Common myeloid progenitor, CD34-positive (primary cell): ENCODE measurements at regions not wholly inside any gene's neighbourhood (a gene's known extent, or its start where the extent isn't known, plus 50 kb on each side); places are given as distances from the start of the nearest gene placed in this dataset.

Source experiments
- CTCF ChIA-PET: fragments of 350-600 bp; sonication (Branson Sonifier 250); formaldehyde crosslinking; loops from one replicate; lab custom pipeline; 2021; ENCODE audit warnings: antibody characterized with exemption; lab: Charles Lee
- POLR2A ChIA-PET: fragments of 350-600 bp; sonication (Branson Sonifier 250); formaldehyde crosslinking; loops from one replicate; lab custom pipeline; 2021; ENCODE audit warnings: antibody characterized with exemption; lab: Charles Lee
- DNase-seq, 3 donors: peaks; one replicate each; pipeline versions ENCODE4 v3.0.0 to v3.0.0-alpha.2; 2013
- H3K27ac ChIP-seq, 2 experiments: 1 replicate in 1 of 2; 2 replicates in 1 of 2; pipeline ENCODE4 v1.7.0; 2013; ENCODE audit warnings: inconsistent platforms in 2 of 2, low read length in 2 of 2, mild to moderate bottlenecking in 2 of 2, low read depth in 1 of 2, moderate library complexity in 1 of 2; ENCODE audit not compliant: severe bottlenecking in 2 of 2, insufficient read depth in 1 of 2, poor library complexity in 1 of 2
- H3K27me3 ChIP-seq, 5 experiments: replicated peaks in 2 of 5; 1 replicate in 3 of 5; 2 replicates in 2 of 5; pipeline versions ENCODE4 v1.6.1 to v1.7.0; 2013; ENCODE audit warnings: low read length in 4 of 5, mild to moderate bottlenecking in 2 of 5, moderate library complexity in 2 of 5, inconsistent platforms in 1 of 5; ENCODE audit not compliant: insufficient read depth in 5 of 5, control insufficient read depth in 4 of 5
- H3K36me3 ChIP-seq, 4 experiments: 1 replicate in 2 of 4; 2 replicates in 2 of 4; pipeline versions ENCODE4 v1.6.1 to v1.7.0; 2013; ENCODE audit warnings: low read length in 3 of 4, control low read depth in 1 of 4, mild to moderate bottlenecking in 1 of 4; ENCODE audit not compliant: control insufficient read depth in 4 of 4, insufficient read depth in 4 of 4
- H3K4me1 ChIP-seq, 4 experiments: 1 replicate in 3 of 4; 2 replicates in 1 of 4; pipeline versions ENCODE4 v1.6.1 to v1.7.1; 2013; ENCODE audit warnings: low read length in 3 of 4, mild to moderate bottlenecking in 3 of 4, control low read depth in 1 of 4, inconsistent platforms in 1 of 4, moderate library complexity in 1 of 4; ENCODE audit not compliant: control insufficient read depth in 4 of 4, insufficient read depth in 4 of 4; ENCODE audit errors: control extremely low read depth in 1 of 4
- H3K4me3 ChIP-seq, 7 experiments: 1 replicate in 4 of 7; 2 replicates in 3 of 7; pipeline versions ENCODE4 v1.5.1 to v1.7.0; 2013; ENCODE audit warnings: mild to moderate bottlenecking in 7 of 7, low read length in 6 of 7, moderate library complexity in 6 of 7, inconsistent platforms in 2 of 7, low read depth in 2 of 7, control low read depth in 1 of 7; ENCODE audit not compliant: insufficient read depth in 4 of 7, control insufficient read depth in 1 of 7; ENCODE audit errors: extremely low read depth in 1 of 7
- H3K9me3 ChIP-seq, 5 experiments: 1 replicate in 4 of 5; 2 replicates in 1 of 5; pipeline versions ENCODE4 v1.6.1 to v1.7.1; 2013; ENCODE audit warnings: low read length in 4 of 5, mild to moderate bottlenecking in 2 of 5, inconsistent platforms in 1 of 5, low read depth in 1 of 5, moderate library complexity in 1 of 5; ENCODE audit not compliant: control insufficient read depth in 4 of 5, insufficient read depth in 2 of 5; ENCODE audit errors: control extremely low read depth in 1 of 5
- WGBS: methylation state at CpG from one replicate; pipeline ENCODE4 v1.1.5; 2013; ENCODE audit not compliant: insufficient coverage; 5-methylcytosine and 5-hydroxymethylcytosine counted together

- peak overlapping the region in 1 of 7 experiments; percentile 43 for H3K4me3 ChIP-seq
- H3K27ac ChIP-seq, result no peak overlapping the region
- ChIA-PET POLR2A (interaction anchor here (0.7 kb wide), 1 partner anchor 160 kb away, joined by 5 read pairs; no protein-coding TSS in a partner anchor), CTCF (interaction anchor here (0.8 to 1.5 kb wide), 3 partner anchors 11 to 203 kb away, joined by 4 read pairs; no protein-coding TSS in a partner anchor)
- H3K36me3 ChIP-seq, result no peaks in the 10 kb centered on the region
- H3K9me3 ChIP-seq, result no peaks in the 10 kb centered on the region
- peak in 2 of 3 donors; percentile 47 to 63 for DNase-seq
- peaks cover 7 to 28% (median 22%) of the 10 kb centered on the region in 4 experiments for H3K4me1 ChIP-seq
- no peaks in the 10 kb centered on the region for H3K27me3 ChIP-seq
- 6% methylated on average over 3 of the region's 4 CpGs for WGBS
These were observed 55.9 kb upstream of the PTGFRN start for GRCh38 chr1:116853680-116854402.

DNA sequence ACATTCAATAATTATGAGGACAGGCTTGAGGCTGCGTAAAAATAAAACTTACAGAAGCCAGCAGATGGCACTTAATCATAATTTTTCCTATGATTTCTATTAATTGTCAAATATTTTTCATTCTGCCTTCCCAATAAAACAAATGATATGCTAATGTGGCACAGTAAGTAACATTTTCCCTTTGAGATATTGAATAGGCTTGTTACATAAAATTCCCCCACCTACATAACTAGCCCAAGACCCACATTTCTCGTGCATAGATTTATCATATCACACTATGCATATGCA, 55.4 kb upstream of the PTGFRN start:
- Histone ChIP-seq H3K27ac (no peak overlapping the region), H3K4me1 (peaks cover 7 to 28% (median 22%) of the 10 kb centered on the region in 4 experiments), H3K9me3 (no peaks in the 10 kb centered on the region), H3K4me3 (no peak overlapping the region), H3K36me3 (no peaks in the 10 kb centered on the region), H3K27me3 (no peaks in the 10 kb centered on the region)
- POLR2A ChIA-PET, result no interaction called here
- no peak for DNase-seq
- CTCF ChIA-PET, result interaction anchor here (0.8 kb wide), 1 partner anchor 117 kb away, joined by 3 read pairs; no protein-coding TSS in a partner anchor
- WGBS, result no CpG with 5 or more reads among the region's 2 CpGs

GRCh38 chr1:116854716-116855115, 55.0 kb upstream of the PTGFRN start:
- no peaks in the 10 kb centered on the region for H3K36me3 ChIP-seq
- WGBS, result 43% methylated on average over 3 of the region's 3 CpGs
- no peak overlapping the region for H3K4me3 ChIP-seq
- H3K27me3 ChIP-seq, result no peaks in the 10 kb centered on the region
- no peak for DNase-seq
- no peak overlapping the region for H3K27ac ChIP-seq
- CTCF ChIA-PET, result interaction anchor here (0.8 kb wide), 1 partner anchor 117 kb away, joined by 3 read pairs; no protein-coding TSS in a partner anchor
- H3K4me1 ChIP-seq, result peaks cover 7 to 28% (median 22%) of the 10 kb centered on the region in 4 experiments
- H3K9me3 ChIP-seq, result no peaks in the 10 kb centered on the region
- POLR2A ChIA-PET, result no interaction called here

- CTCF ChIA-PET, result interaction anchor here (0.8 to 1.4 kb wide), 3 partner anchors 18 to 199 kb away, joined by 3 to 8 read pairs (median 4); no protein-coding TSS in a partner anchor
- POLR2A ChIA-PET, result no interaction called here
- DNase-seq, result peak in 2 of 3 donors; percentile 47 to 61
- H3K4me3 ChIP-seq, result no peak overlapping the region
- no peaks in the 10 kb centered on the region for H3K9me3 ChIP-seq
- H3K27ac ChIP-seq, result no peak overlapping the region
- no peaks in the 10 kb centered on the region for H3K36me3 ChIP-seq
- H3K4me1 ChIP-seq, result peaks cover 7 to 28% (median 22%) of the 10 kb centered on the region in 4 experiments
- no peaks in the 10 kb centered on the region for H3K27me3 ChIP-seq
- 53% methylated on average over 5 of the region's 5 CpGs for WGBS
These were observed 54.5 kb upstream of the PTGFRN start for GRCh38 chr1:116855191-116855619.

DNA sequence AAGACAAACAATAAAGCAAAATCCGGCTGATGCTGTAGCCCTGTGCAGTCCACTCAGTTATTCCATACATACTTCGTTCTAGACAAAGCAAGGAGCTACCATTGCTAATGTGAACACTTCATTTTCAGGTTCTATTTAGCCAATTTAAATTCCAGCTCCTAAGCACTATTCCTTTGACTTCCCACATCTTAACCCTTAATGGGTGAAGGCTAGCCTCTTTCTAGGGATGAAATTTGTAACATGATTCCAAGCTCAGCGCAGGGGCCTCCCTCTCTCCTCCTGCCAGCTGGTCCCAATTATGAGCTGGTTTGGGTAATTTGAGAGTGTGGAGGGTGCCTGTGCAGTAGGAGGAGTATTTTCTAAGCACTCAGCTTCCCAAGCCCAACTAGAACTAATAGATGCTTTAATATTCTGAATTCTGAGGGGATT, 53.9 kb upstream of the PTGFRN start:
- H3K27me3 ChIP-seq, result no peaks in the 10 kb centered on the region
- no peaks in the 10 kb centered on the region for H3K36me3 ChIP-seq
- no peaks in the 10 kb centered on the region for H3K9me3 ChIP-seq
- CTCF ChIA-PET, result interaction anchor here (1.0 to 1.4 kb wide), 4 partner anchors 10 to 198 kb away, joined by 3 to 8 read pairs (median 4); no protein-coding TSS in a partner anchor
- H3K4me3 ChIP-seq, result no peak overlapping the region
- WGBS, result 94% methylated on average over 2 of the region's 3 CpGs
- DNase-seq, result no peak
- H3K4me1 ChIP-seq, result peaks cover 7 to 28% (median 22%) of the 10 kb centered on the region in 4 experiments
- H3K27ac ChIP-seq, result no peak overlapping the region
- POLR2A ChIA-PET, result no interaction called here

DNA sequence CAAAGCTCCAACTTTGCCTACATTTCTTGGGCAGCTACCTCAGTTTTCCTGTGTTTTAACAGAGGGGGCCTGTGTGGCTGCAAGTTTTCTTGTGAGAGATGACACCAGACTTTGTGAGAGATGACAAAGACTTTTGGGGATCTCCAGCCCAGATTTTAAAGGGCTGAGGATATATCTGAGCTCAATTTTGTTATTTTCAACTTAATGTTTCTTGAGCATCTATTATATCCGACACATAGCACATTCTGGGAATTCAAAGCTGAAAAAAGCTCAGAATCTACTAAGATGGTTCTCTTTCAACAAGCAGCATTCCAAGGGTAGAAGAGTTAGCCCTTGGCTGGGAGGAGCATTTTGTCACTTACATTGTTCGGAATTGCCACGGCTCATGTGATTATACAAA, 53.4 kb upstream of the PTGFRN start:
- Histone ChIP-seq H3K4me1 (peaks cover 7 to 28% (median 22%) of the 10 kb centered on the region in 4 experiments), H3K4me3 (no peak overlapping the region), H3K27ac (no peak overlapping the region), H3K9me3 (no peaks in the 10 kb centered on the region), H3K27me3 (no peaks in the 10 kb centered on the region), H3K36me3 (no peaks in the 10 kb centered on the region)
- POLR2A ChIA-PET, result no interaction called here
- WGBS, result no CpG with 5 or more reads among the region's 3 CpGs
- CTCF ChIA-PET, result interaction anchor here (1.0 to 1.4 kb wide), 4 partner anchors 11 to 198 kb away, joined by 3 to 8 read pairs (median 4); no protein-coding TSS in a partner anchor
- DNase-seq, result no peak

DNA sequence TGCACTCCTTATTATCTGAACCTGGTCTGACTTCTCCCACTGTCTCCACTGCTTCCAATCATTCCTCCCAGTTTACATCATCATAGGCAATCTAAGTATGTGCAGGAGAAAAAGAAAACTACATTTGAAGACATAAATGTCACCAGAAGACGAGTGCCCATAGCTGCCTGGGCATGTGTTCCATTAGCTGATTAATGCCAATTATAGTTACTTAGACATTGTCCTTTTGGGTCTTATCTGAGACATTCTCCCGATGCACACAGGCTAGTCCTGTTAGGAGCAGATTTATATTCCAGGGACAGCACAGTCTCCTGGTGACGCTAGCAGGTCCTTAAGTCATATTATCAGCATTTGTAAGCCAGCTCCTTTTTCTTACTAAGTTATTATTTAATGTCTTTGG, 52.6 kb upstream of the PTGFRN start:
- Histone ChIP-seq H3K4me1 (peaks cover 7 to 28% (median 22%) of the 10 kb centered on the region in 4 experiments), H3K9me3 (no peaks in the 10 kb centered on the region), H3K27ac (no peak overlapping the region), H3K4me3 (no peak overlapping the region), H3K27me3 (no peaks in the 10 kb centered on the region), H3K36me3 (no peaks in the 10 kb centered on the region)
- ChIA-PET CTCF (no interaction called here), POLR2A (no interaction called here)
- no peak for DNase-seq
- WGBS, result 100% methylated on average over 3 of the region's 3 CpGs
